Activated CD8-positive, alpha-beta memory T cell treated with anti-CD3 and anti-CD28 coated beads, Interleukin-2, amount 10 ng/mL, durations not matched to agents 7 days and 5 days (primary cell): ENCODE measurements at regions not wholly inside any gene's neighbourhood (a gene's known extent, or its start where the extent isn't known, plus 50 kb on each side); places are given as distances from the start of the nearest gene placed in this dataset.

Source experiments
- ATAC-seq: fragments of 150-1000 bp; cut with Tn5 transposase; one replicate; pipeline ENCODE4 v1.10.0; 2021; ENCODE audit warnings: moderate library complexity
- CTCF ChIA-PET: fragments of 350-600 bp; sonication (Branson Sonifier 250); formaldehyde crosslinking; loops from one replicate; lab custom pipeline; 2021; ENCODE audit warnings: antibody characterized with exemption; lab: Charles Lee
- DNase-seq: peaks from one replicate; pipeline ENCODE4 v3.0.0-alpha.2; 2020
- H3K27ac Mint-ChIP-seq: one replicate; pipeline ENCODE4 v1.8.0; 2021; ENCODE audit warnings: mild to moderate bottlenecking, mixed read lengths
- H3K27me3 Mint-ChIP-seq: one replicate; pipeline ENCODE4 v1.8.0; 2021; ENCODE audit warnings: mixed read lengths
- H3K36me3 Mint-ChIP-seq: one replicate; pipeline ENCODE4 v1.8.0; 2021; ENCODE audit warnings: mild to moderate bottlenecking, mixed read lengths
- H3K4me1 Mint-ChIP-seq: one replicate; pipeline ENCODE4 v1.8.0; 2021; ENCODE audit warnings: mixed read lengths
- H3K4me3 Mint-ChIP-seq: one replicate; pipeline ENCODE4 v1.8.0; 2021; ENCODE audit warnings: mild to moderate bottlenecking, moderate library complexity, mixed read lengths
- H3K9me3 Mint-ChIP-seq: one replicate; pipeline ENCODE4 v1.8.0; 2022; ENCODE audit warnings: low read depth, mixed read lengths

DNA sequence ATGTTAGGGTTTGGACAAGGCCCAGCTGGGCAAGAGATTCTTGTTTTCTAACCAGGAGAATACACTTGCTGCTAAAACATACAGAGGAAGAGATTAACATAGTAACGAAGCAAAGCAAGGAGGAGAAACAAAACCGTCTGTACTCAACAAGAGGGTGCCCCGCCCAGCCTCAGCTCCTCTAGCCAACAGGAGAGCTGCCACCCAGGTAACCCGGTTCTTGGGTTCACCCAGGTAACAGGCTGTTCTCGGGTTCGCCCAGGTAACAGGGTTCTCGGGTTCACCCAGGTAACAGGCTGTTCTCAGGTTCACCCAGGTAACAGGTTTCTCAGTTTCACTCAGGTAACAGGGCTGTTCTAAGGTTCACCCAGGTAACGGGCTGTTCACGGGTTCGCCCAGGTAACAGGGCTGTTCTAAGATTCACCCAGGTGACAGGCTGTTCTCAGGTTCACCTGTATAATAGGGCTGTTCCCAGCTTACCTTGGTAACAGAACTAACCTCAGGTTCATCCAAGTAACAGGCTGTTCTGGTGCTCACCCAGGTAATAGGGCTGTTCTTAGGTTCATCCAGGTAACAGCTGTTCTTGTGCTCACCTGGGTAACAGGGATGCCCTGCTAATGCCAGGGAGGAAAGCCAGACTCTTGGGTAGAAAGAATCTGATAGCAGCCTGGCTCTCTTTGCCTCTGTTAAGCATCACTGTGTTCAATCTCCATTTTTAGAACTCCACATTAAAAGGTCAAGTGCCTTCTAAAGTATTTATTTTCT is 271.6 kb downstream of the SYK start:
- H3K27me3 Mint-ChIP-seq, result no peaks in the 10 kb centered on the region
- ATAC-seq, result no peak
- H3K36me3 Mint-ChIP-seq, result peaks cover 20% of the 10 kb centered on the region
- H3K4me1 Mint-ChIP-seq, result peaks cover 29% of the 10 kb centered on the region
- no peaks in the 10 kb centered on the region for H3K9me3 Mint-ChIP-seq
- no peak overlapping the region for H3K4me3 Mint-ChIP-seq
- DNase-seq, result peak; percentile 36
- H3K27ac Mint-ChIP-seq, result peak overlapping the region; percentile 41
- CTCF ChIA-PET, result interaction anchor here (1.5 to 2.2 kb wide), 2 partner anchors 16 to 29 kb away, joined by 5 to 8 read pairs; no protein-coding TSS in a partner anchor

DNA sequence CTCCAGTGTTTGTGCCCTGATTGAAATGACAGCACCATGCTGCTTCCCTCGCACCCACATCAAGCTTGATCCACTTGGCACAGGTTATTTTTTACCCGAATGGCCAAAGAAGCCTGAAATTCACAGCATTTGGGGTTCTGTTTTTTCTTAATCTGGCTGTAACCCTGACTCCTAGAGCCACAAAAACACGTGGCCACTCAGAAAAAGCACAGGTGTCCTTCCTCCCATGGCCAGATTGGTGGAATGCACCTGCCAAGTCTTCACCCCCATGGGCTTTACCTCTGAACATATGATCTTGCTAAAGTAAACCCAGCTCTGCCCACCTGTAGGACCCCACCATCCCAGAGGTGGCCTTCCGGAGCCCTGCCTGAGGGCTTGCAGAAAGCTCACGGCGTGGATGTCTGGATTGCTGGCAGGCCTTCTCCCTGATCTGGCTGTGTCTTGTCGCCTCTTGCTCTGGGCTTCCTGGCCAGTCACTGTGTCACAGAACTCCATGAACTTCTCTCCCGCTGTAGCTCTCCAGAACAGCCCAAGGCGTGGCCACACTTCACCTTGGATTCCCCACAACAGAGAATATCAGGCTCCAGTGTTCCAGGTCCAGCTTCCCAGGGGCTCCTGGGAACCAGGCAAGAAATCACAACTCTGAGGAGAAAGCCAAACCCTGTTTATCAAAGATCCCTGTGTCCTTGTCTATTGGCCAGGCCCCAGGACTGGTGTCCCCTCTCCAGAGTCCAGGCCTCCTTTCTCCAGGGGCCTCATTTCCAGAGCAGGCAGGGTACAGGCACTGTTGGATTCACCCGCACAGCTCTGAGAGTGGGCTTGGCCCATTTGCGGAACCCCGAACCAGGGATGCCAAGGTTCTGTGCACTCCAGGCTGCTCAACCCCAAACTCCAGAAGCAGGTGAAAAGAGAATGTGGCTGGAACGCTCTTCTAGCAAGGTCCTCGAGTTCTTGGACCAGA is 272.5 kb downstream of the SYK start:
- Mint-ChIP-seq H3K27me3 (no peaks in the 10 kb centered on the region), H3K27ac (no peak overlapping the region), H3K4me3 (no peak overlapping the region), H3K4me1 (peaks cover 38% of the 10 kb centered on the region), H3K36me3 (peaks cover 18% of the 10 kb centered on the region), H3K9me3 (no peaks in the 10 kb centered on the region)
- CTCF ChIA-PET, result interaction anchor here (1.5 to 2.2 kb wide), 2 partner anchors 16 to 28 kb away, joined by 5 to 8 read pairs; no protein-coding TSS in a partner anchor
- DNase-seq, result peak; percentile 15
- ATAC-seq, result no peak

GRCh38 chr9:91074866-91075265 is 273.2 kb downstream of the SYK start:
- H3K4me3 Mint-ChIP-seq, result no peak overlapping the region
- H3K36me3 Mint-ChIP-seq, result peaks cover 18% of the 10 kb centered on the region
- DNase-seq (peak; percentile 0), ATAC-seq (no peak)
- CTCF ChIA-PET, result no interaction called here
- H3K27ac Mint-ChIP-seq, result no peak overlapping the region
- peaks cover 37% of the 10 kb centered on the region for H3K4me1 Mint-ChIP-seq
- H3K9me3 Mint-ChIP-seq, result peaks cover 1% of the 10 kb centered on the region
- no peaks in the 10 kb centered on the region for H3K27me3 Mint-ChIP-seq

- DNase-seq, result peak; percentile 23
- Mint-ChIP-seq H3K4me1 (peaks cover 35% of the 10 kb centered on the region), H3K4me3 (no peak overlapping the region), H3K36me3 (peaks cover 22% of the 10 kb centered on the region), H3K27ac (no peak overlapping the region), H3K27me3 (no peaks in the 10 kb centered on the region), H3K9me3 (peaks cover 2% of the 10 kb centered on the region)
- CTCF ChIA-PET, result no interaction called here
- ATAC-seq, result no peak
Measured at GRCh38 chr9:91075279-91075678, 273.7 kb downstream of the SYK start.

DNA sequence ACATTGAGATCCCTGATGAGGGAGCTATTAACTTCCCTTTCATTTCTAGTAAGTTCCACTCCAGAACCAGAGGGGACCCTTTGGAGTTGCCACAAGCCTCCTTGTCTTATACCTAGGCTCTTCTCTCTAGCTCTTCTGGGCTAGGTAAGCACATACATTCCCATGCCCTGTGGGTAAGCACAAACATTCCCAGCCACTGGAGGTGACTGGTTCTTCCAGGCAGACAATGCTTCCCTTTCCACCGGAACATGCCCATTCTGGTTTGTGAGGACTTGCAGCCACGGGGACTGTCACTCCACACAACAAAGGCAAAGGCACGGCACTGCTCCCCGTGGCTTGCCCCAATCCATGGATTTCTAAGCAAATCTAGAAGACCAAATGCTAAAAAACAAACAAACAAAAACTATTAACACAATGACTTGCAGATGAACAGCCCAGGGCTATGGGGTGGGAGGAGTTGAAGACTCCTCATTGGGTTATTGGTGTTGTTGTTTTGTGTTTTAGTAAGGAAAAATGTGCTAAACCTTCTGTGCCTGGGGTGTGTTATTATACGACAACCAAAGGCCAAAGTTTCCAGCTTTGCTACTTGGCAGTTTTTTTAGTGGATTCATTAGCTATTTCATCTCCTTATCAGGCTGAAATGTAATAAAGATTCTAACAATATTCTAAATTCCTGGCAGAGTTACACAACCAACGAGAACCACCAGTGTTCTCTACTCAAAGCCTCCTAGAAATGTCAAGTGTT is 276.2 kb downstream of the SYK start:
- Mint-ChIP-seq H3K4me3 (no peak overlapping the region), H3K9me3 (peaks cover 2% of the 10 kb centered on the region), H3K27ac (no peak overlapping the region), H3K4me1 (peaks cover 17% of the 10 kb centered on the region), H3K36me3 (peaks cover 28% of the 10 kb centered on the region), H3K27me3 (no peaks in the 10 kb centered on the region)
- peak; percentile 23 for DNase-seq
- CTCF ChIA-PET, result interaction anchor here (0.9 to 1.5 kb wide), 4 partner anchors 11 to 21 kb away, joined by 3 to 4 read pairs (median 4); no protein-coding TSS in a partner anchor
- no peak for ATAC-seq

- H3K4me3 Mint-ChIP-seq, result no peak overlapping the region
- CTCF ChIA-PET, result interaction anchor here (0.9 to 1.5 kb wide), 2 partner anchors 11 to 14 kb away, joined by 3 to 4 read pairs; no protein-coding TSS in a partner anchor
- ATAC-seq, result no peak
- peaks cover 2% of the 10 kb centered on the region for H3K9me3 Mint-ChIP-seq
- peak; percentile 37 for DNase-seq
- peaks cover 16% of the 10 kb centered on the region for H3K4me1 Mint-ChIP-seq
- no peak overlapping the region for H3K27ac Mint-ChIP-seq
- H3K36me3 Mint-ChIP-seq, result peaks cover 28% of the 10 kb centered on the region
- H3K27me3 Mint-ChIP-seq, result no peaks in the 10 kb centered on the region
Measured at GRCh38 chr9:91078369-91078695, 276.7 kb downstream of the SYK start.

DNA sequence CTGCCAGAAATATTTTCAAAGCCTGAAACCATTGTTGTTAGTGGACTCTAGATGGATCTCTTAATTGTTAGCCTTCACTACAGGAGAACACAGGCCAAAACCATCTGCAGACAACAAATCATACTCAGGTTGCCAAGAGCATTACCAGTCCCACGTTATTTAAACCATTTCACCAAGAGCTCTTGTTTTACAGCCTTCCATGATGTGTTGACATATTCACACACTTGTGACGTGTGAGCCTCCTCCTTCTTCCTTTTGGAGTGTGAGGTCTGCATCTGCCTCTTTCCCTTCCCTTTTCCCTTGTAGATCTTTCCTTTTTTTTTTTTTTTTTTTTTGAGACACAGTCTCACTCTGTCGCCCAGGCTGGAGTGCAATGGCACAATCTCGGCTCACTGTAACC is 279.0 kb downstream of the AUH start:
- Mint-ChIP-seq H3K4me3 (no peak overlapping the region), H3K9me3 (peaks cover 4% of the 10 kb centered on the region), H3K27ac (no peak overlapping the region), H3K27me3 (no peaks in the 10 kb centered on the region), H3K36me3 (peaks cover 46% of the 10 kb centered on the region), H3K4me1 (peaks cover 35% of the 10 kb centered on the region)
- no peak for DNase-seq
- CTCF ChIA-PET, result no interaction called here
- ATAC-seq, result no peak

DNA sequence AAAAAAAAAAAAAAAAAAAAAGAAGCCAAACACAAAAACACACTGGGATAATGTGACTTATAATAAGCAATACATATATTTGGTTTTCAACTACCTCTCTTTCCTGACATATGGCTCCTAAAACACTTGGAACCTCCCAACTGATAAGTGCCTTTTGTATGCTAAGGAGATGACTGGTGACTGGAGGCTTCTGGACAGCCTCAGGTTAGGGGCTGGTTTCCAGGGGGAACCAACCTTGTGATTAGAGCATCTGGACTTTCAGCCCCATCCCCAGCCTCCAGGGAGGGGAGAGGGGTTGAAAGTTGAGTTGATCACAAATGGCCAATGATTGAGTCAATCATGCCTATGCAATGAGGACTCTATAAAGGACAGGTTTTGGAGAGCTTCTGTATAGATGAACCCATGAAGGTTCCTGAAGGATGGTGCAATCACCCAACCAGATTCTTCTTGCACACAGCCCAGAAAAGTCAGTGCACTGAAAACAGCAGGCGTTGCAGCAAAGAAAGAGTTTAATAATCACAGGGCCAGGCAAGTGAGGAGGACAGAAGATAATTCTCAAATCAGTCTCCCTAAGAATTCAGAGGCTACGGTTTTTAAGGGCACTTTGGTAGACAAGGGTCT is 276.7 kb downstream of the AUH start:
- no peaks in the 10 kb centered on the region for H3K27me3 Mint-ChIP-seq
- peaks cover 48% of the 10 kb centered on the region for H3K36me3 Mint-ChIP-seq
- CTCF ChIA-PET, result interaction anchor here (1.3 kb wide), 1 partner anchor 10 kb away, joined by 3 read pairs; no protein-coding TSS in a partner anchor
- H3K27ac Mint-ChIP-seq, result no peak overlapping the region
- no peak for ATAC-seq
- H3K9me3 Mint-ChIP-seq, result peaks cover 3% of the 10 kb centered on the region
- H3K4me1 Mint-ChIP-seq, result peaks cover 36% of the 10 kb centered on the region
- DNase-seq, result no peak
- no peak overlapping the region for H3K4me3 Mint-ChIP-seq

GRCh38 chr9:91085517-91086291 is 276.0 kb downstream of the AUH start:
- H3K36me3 Mint-ChIP-seq, result peaks cover 44% of the 10 kb centered on the region
- DNase-seq (no peak), ATAC-seq (no peak)
- CTCF ChIA-PET, result interaction anchor here (0.9 to 1.3 kb wide), 2 partner anchors 9 to 170 kb away, joined by 3 read pairs; no protein-coding TSS in a partner anchor
- H3K4me1 Mint-ChIP-seq, result peaks cover 43% of the 10 kb centered on the region
- peaks cover 3% of the 10 kb centered on the region for H3K9me3 Mint-ChIP-seq
- H3K27me3 Mint-ChIP-seq, result no peaks in the 10 kb centered on the region
- no peak overlapping the region for H3K4me3 Mint-ChIP-seq
- H3K27ac Mint-ChIP-seq, result peak overlapping the region; percentile 19

- DNase-seq (no peak), ATAC-seq (no peak)
- H3K4me1 Mint-ChIP-seq, result peaks cover 46% of the 10 kb centered on the region
- H3K36me3 Mint-ChIP-seq, result peaks cover 41% of the 10 kb centered on the region
- CTCF ChIA-PET, result interaction anchor here (0.9 kb wide), 1 partner anchor 171 kb away, joined by 3 read pairs; no protein-coding TSS in a partner anchor
- no peak overlapping the region for H3K27ac Mint-ChIP-seq
- peaks cover 3% of the 10 kb centered on the region for H3K9me3 Mint-ChIP-seq
- no peaks in the 10 kb centered on the region for H3K27me3 Mint-ChIP-seq
- no peak overlapping the region for H3K4me3 Mint-ChIP-seq
Measured at GRCh38 chr9:91086657-91087461, 274.9 kb downstream of the AUH start.

DNA sequence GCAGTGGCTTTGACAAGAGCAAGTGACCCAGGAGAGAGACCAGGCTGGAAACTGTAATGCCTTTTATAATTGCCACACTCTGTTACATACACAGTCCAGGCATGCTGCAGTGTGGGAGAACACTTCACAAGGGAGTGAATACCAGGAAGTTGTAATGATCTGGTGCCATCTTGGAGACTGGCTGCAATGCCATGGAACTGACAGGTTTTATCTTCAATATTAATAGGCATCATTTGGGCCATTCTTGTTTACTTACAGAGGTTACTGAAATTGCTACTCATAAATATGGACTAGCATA is 274.3 kb downstream of the AUH start:
- Mint-ChIP-seq H3K4me1 (peaks cover 46% of the 10 kb centered on the region), H3K4me3 (no peak overlapping the region), H3K27ac (no peak overlapping the region), H3K36me3 (peaks cover 39% of the 10 kb centered on the region), H3K9me3 (peaks cover 3% of the 10 kb centered on the region), H3K27me3 (no peaks in the 10 kb centered on the region)
- ATAC-seq (no peak), DNase-seq (no peak)
- CTCF ChIA-PET, result no interaction called here
